HepG2 (cell line): ENCODE measurements at regions not wholly inside any gene's neighbourhood (a gene's known extent, or its start where the extent isn't known, plus 50 kb on each side); places are given as distances from the start of the nearest gene placed in this dataset.

ENCODE experiments used
- BATF2 ChIP-seq: sonication (generic); formaldehyde crosslinking; IDR thresholded peaks from 2 replicates; pipeline ENCODE4 v1.8.0; 2022; ENCODE audit warnings: mild to moderate bottlenecking, missing genetic modification reagents, moderate library complexity
- BHLHE40 ChIP-seq: IDR thresholded peaks from 2 replicates; pipeline ENCODE4 v1.6.1; 2011; ENCODE audit warnings: low read length, improper control_type of control experiment
- BRF2 ChIP-seq: sonication (generic); formaldehyde crosslinking; IDR thresholded peaks from 2 replicates; pipeline ENCODE4 v1.8.1; 2022; ENCODE audit warnings: mild to moderate bottlenecking, missing genetic modification reagents
- GFI1 ChIP-seq: sonication (generic); formaldehyde crosslinking; IDR thresholded peaks from 2 replicates; pipeline ENCODE4 v1.5.0; 2020; ENCODE audit warnings: missing genetic modification reagents, mild to moderate bottlenecking, borderline replicate concordance
- GTF3A ChIP-seq: sonication (generic); formaldehyde crosslinking; conservative IDR thresholded peaks from 2 replicates; pipeline ENCODE4 v1.4.0; 2020; ENCODE audit warnings: mild to moderate bottlenecking, missing genetic modification reagents
- HMG20A ChIP-seq: IDR thresholded peaks from 2 replicates; pipeline ENCODE4 v1.6.1; 2016; ENCODE audit warnings: borderline replicate concordance
- KDM2A ChIP-seq: sonication (generic); formaldehyde crosslinking; IDR thresholded peaks from 2 replicates; pipeline ENCODE4 v1.4.0; 2020; ENCODE audit warnings: low read depth, missing genetic modification reagents, borderline replicate concordance
- KDM5B ChIP-seq: sonication (generic); formaldehyde crosslinking; IDR thresholded peaks from 2 replicates; pipeline ENCODE4 v1.4.0; 2020; ENCODE audit warnings: missing genetic modification reagents, mild to moderate bottlenecking, borderline replicate concordance
- KDM6A ChIP-seq: IDR thresholded peaks from 2 replicates; pipeline ENCODE4 v1.6.1; 2016; ENCODE audit warnings: low read depth
- MAFF ChIP-seq: IDR thresholded peaks from 2 replicates; pipeline ENCODE4 v1.6.1; 2011; ENCODE audit warnings: low read depth, low read length, improper control_type of control experiment
- MXI1 ChIP-seq: IDR thresholded peaks from 3 replicates; pipeline ENCODE4 v1.6.1; 2012; ENCODE audit warnings: low read depth, low read length, inconsistent platforms, borderline replicate concordance
- NR2F6 ChIP-seq, 2 experiments: IDR thresholded peaks; 2 replicates each; pipeline ENCODE4 v1.6.1; 2016; ENCODE audit warnings: antibody characterized with exemption in 1 of 2, mild to moderate bottlenecking in 1 of 2
- PAX8 ChIP-seq: sonication (generic); formaldehyde crosslinking; IDR thresholded peaks from 2 replicates; pipeline ENCODE4 v1.8.0; 2022; ENCODE audit warnings: mild to moderate bottlenecking, missing genetic modification reagents, borderline replicate concordance
- RARA ChIP-seq: IDR thresholded peaks from 2 replicates; pipeline ENCODE4 v1.6.1; 2016; ENCODE audit warnings: missing genetic modification reagents, missing compliant biosample characterization
- RXRB ChIP-seq: IDR thresholded peaks from 2 replicates; pipeline ENCODE4 v1.6.1; 2016; ENCODE audit warnings: borderline replicate concordance, missing genetic modification reagents, missing compliant biosample characterization
- SMAD3 ChIP-seq: sonication (generic); formaldehyde crosslinking; IDR thresholded peaks from 2 replicates; pipeline ENCODE4 v1.4.0; 2020; ENCODE audit warnings: missing genetic modification reagents
- SMAD9 ChIP-seq: sonication (generic); formaldehyde crosslinking; IDR thresholded peaks from 2 replicates; pipeline ENCODE4 v1.5.1; 2020; ENCODE audit warnings: mild to moderate bottlenecking, missing genetic modification reagents
- SP140L ChIP-seq: sonication (generic); formaldehyde crosslinking; IDR thresholded peaks from 2 replicates; pipeline ENCODE4 v1.4.0; 2020; ENCODE audit warnings: missing genetic modification reagents, borderline replicate concordance
- TBL1XR1 ChIP-seq: fragments of 150-350 bp; IDR thresholded peaks from 2 replicates; pipeline ENCODE4 v1.6.1; 2014; ENCODE audit warnings: borderline replicate concordance, low read length; ENCODE audit not compliant: partially characterized antibody
- TFAP4 ChIP-seq: sonication (generic); IDR thresholded peaks from 2 replicates; pipeline ENCODE4 v1.6.1; 2016; ENCODE audit warnings: low read depth, borderline replicate concordance
- THAP11 ChIP-seq: IDR thresholded peaks from 2 replicates; pipeline ENCODE4 v1.6.1; 2016; ENCODE audit warnings: missing biosample characterization, missing genetic modification reagents
- ZFX ChIP-seq: sonication (generic); formaldehyde crosslinking; IDR thresholded peaks from 2 replicates; pipeline ENCODE4 v1.4.0; 2020; ENCODE audit warnings: mild to moderate bottlenecking, low read depth, missing genetic modification reagents, moderate library complexity
- ZNF510 ChIP-seq: sonication (generic); formaldehyde crosslinking; IDR thresholded peaks from 2 replicates; pipeline ENCODE4 v1.4.0; 2020; ENCODE audit warnings: low read depth, mild to moderate bottlenecking, missing genetic modification reagents
- ZNF615 ChIP-seq: sonication (generic); formaldehyde crosslinking; IDR thresholded peaks from 2 replicates; pipeline ENCODE4 v1.5.0; 2020; ENCODE audit warnings: mild to moderate bottlenecking, missing genetic modification reagents, borderline replicate concordance
- ZSCAN9 ChIP-seq: IDR thresholded peaks from 2 replicates; pipeline ENCODE4 v1.6.1; 2016; ENCODE audit warnings: borderline replicate concordance
- TF ChIP-seq, protein P1 (sequence below): sonication (generic); formaldehyde crosslinking; IDR thresholded peaks from 2 replicates; pipeline ENCODE4 v1.4.0; 2020; ENCODE audit warnings: missing genetic modification reagents, borderline replicate concordance

GRCh38 chr14:32006263-32007110, 70.6 kb upstream of the ARHGAP5 start (continued):
- TF ChIP-seq KDM2A (CRISPR knock-in tag), result peak; percentile 61; the same call in 1 of the 2 replicates
- no peak for TF ChIP-seq MAFF
- TF ChIP-seq ZFX (CRISPR knock-in tag), result 0 out of 2 replicates have a peak, but pooled peaks have one; percentile 20
- 0 out of 2 replicates have a peak, but pooled peaks have one; percentile 44 for TF ChIP-seq PAX8 (CRISPR knock-in tag)
- 0 out of 2 replicates have a peak, but pooled peaks have one; percentile 7 for TF ChIP-seq KDM6A (CRISPR knock-in tag)
- TF ChIP-seq MXI1, result 0 out of 3 replicates have a peak, but pooled peaks have one; percentile 19
- TF ChIP-seq BATF2 (CRISPR knock-in tag), result no peak
- TF ChIP-seq BRF2 (CRISPR knock-in tag), result no peak
- 0 out of 2 replicates have a peak, but pooled peaks have one; percentile 20 for TF ChIP-seq GTF3A (CRISPR knock-in tag)
- TF ChIP-seq SP140L (CRISPR knock-in tag), result no peak
- no peak for TF ChIP-seq KDM5B (CRISPR knock-in tag)
- 0 out of 2 replicates have a peak, but pooled peaks have one; percentile 10 for TF ChIP-seq GFI1 (CRISPR knock-in tag)
- 0 out of 2 replicates have a peak, but pooled peaks have one; percentile 13 for TF ChIP-seq ZNF615 (CRISPR knock-in tag)
- 0 out of 2 replicates have a peak, but pooled peaks have one; percentile 39 for TF ChIP-seq ZNF510 (CRISPR knock-in tag)
- peak; percentile 31; the same call in 1 of the 2 replicates for TF ChIP-seq TFAP4
- TF ChIP-seq SMAD3, result 0 out of 2 replicates have a peak, but pooled peaks have one; percentile 20
- TF ChIP-seq SMAD9 (CRISPR knock-in tag), result no peak
- TF ChIP-seq BHLHE40, result no peak
- TF ChIP-seq RXRB (CRISPR knock-in tag), result peak; percentile 46
- no peak for TF ChIP-seq NR2F6 (IDR thresholded peaks at IDR 0.05)
- no peak for TF ChIP-seq NR2F6 (CRISPR knock-in tag; IDR thresholded peaks at IDR 0.05)
- peak; percentile 33; the same call in 1 of the 2 replicates for TF ChIP-seq RARA (CRISPR knock-in tag)
- TF ChIP-seq HMG20A (CRISPR knock-in tag), result peak; percentile 46; the same call in 1 of the 2 replicates
- peak; percentile 42 for TF ChIP-seq TBL1XR1
- TF ChIP-seq, protein P1, sequence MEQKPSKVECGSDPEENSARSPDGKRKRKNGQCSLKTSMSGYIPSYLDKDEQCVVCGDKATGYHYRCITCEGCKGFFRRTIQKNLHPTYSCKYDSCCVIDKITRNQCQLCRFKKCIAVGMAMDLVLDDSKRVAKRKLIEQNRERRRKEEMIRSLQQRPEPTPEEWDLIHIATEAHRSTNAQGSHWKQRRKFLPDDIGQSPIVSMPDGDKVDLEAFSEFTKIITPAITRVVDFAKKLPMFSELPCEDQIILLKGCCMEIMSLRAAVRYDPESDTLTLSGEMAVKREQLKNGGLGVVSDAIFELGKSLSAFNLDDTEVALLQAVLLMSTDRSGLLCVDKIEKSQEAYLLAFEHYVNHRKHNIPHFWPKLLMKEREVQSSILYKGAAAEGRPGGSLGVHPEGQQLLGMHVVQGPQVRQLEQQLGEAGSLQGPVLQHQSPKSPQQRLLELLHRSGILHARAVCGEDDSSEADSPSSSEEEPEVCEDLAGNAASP (CRISPR knock-in tag), result 0 out of 2 replicates have a peak, but pooled peaks have one; percentile 30
- TF ChIP-seq ZSCAN9 (CRISPR knock-in tag), result 0 out of 2 replicates have a peak, but pooled peaks have one; percentile 12
- TF ChIP-seq THAP11, result no peak; the same call in 1 of the 2 replicates
